ENCODE measurements at regions not wholly inside any gene's neighbourhood (a gene's known extent, or its start where the extent isn't known, plus 50 kb on each side); places are given as distances from the start of the nearest gene placed in this dataset.

DNA sequence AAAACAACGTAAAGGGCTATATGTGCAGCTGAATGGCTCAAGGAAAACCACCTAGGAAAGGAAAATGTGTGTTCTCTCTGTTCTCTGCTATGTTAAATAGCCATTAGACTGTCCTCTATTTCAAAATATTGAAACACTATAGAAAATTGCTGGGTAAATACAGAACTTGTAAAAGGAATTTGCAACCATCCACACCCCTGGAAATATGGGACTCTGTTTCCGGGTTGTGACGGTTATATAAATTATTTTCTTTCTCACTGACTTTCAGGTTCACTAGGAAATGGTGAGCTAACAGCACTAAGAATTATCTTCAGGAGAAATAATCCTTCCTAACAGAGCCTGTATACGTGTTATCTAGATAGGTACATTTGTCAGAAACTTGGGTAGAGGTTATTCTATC, 161.0 kb upstream of the DKK2 start:
- dilution Hi-C loops (cut with HindIII; ENCODE audit: low sequenced_read_pairs, unreplicated experiment) (no loop called here), intact Hi-C loops (cut with micrococcal nuclease) (loop anchor here (5.0 kb wide), 1 partner anchor 720 kb away; no protein-coding TSS in a partner anchor), in situ Hi-C loops (cut with MboI; ENCODE audit: low sequenced_read_pairs) (no loop called here)
- H3K9me3 ChIP-seq (ENCODE audit: control insufficient read depth, insufficient read depth, low read length): no peaks in the 10 kb centered on the region
- H3K4me2 ChIP-seq (ENCODE audit: low read depth, low read length): no peak overlapping the region
- H4K91ac ChIP-seq (ENCODE audit: insufficient read depth, low read depth, low read length): no peak overlapping the region
- no peak overlapping the region for H3K18ac ChIP-seq (ENCODE audit: low read depth, low read length)
- no peak overlapping the region for H2BK5ac ChIP-seq (ENCODE audit: low read depth, low read length, poor library complexity, severe bottlenecking)
- ChIA-PET POLR2A (ENCODE audit: unreplicated experiment) (no interaction called here), CTCF (interaction anchor here (0.9 to 1.0 kb wide), 2 partner anchors 9 to 14 kb away, joined by 3 to 4 read pairs; no protein-coding TSS in a partner anchor)
- H3K4ac ChIP-seq (ENCODE audit: low read depth, low read length): no peak overlapping the region
- H3K9ac ChIP-seq (ENCODE audit: low read depth, low read length): no peak overlapping the region
- H3K14ac ChIP-seq (replicated peaks; ENCODE audit: low read depth, low read length): no peak overlapping the region
- WGBS, 2 experiments (ENCODE audit: extremely low coverage in 2 of 2, insufficient read length in 1 of 2): no CpG with 5 or more reads among the region's 4 CpGs
- no peak overlapping the region for H3K56ac ChIP-seq (ENCODE audit: extremely low read depth, insufficient read depth, low read length)
- H3K27ac ChIP-seq (ENCODE audit: insufficient read depth, low read length): no peak overlapping the region
- H2AFZ ChIP-seq (replicated peaks; ENCODE audit: low read length, poor library complexity): no peak overlapping the region
- no peak overlapping the region for H2BK120ac ChIP-seq (ENCODE audit: low read depth, low read length)
- no peak overlapping the region for H3K4me3 ChIP-seq (ENCODE audit: insufficient read depth, low read depth, low read length)
- no peaks in the 10 kb centered on the region for H3K79me1 ChIP-seq (ENCODE audit: low read depth in 1 of 2, low read length in 2 of 2)
- no peaks in the 10 kb centered on the region for H4K20me1 ChIP-seq (ENCODE audit: insufficient read depth, low read length)
- DNase-seq: no peak
- H3K9me1 ChIP-seq (ENCODE audit: insufficient read depth, low read length): no peaks in the 10 kb centered on the region
- no peak overlapping the region for H3K23ac ChIP-seq (ENCODE audit: low read depth, low read length)
- no peaks in the 10 kb centered on the region for H3K4me1 ChIP-seq (ENCODE audit: control insufficient read depth, insufficient read depth, low read length)
- H2AK9ac ChIP-seq (replicated peaks; ENCODE audit: low read depth, low read length, poor library complexity): no peak overlapping the region
- ATAC-seq (ENCODE audit: low read depth): no peak
- H2AK5ac ChIP-seq (ENCODE audit: low read depth, low read length): no peak overlapping the region
- H2BK20ac ChIP-seq (ENCODE audit: low read depth, low read length): no peak overlapping the region
- no peak overlapping the region for H4K5ac ChIP-seq (ENCODE audit: low read depth, low read length)
- no peaks in the 10 kb centered on the region for H3K27me3 ChIP-seq (ENCODE audit: control insufficient read depth, insufficient read depth, low read length)
- TF ChIP-seq BHLHE40 (IDR thresholded peaks at IDR 0.05; ENCODE audit: low read depth, low read length): no peak
- TF ChIP-seq NFE2L2 (IDR thresholded peaks at IDR 0.05; ENCODE audit: low read depth, low read length): no peak
- H3K36me3 ChIP-seq (ENCODE audit: control insufficient read depth, insufficient read depth, low read length): no peaks in the 10 kb centered on the region
- H4K8ac ChIP-seq (ENCODE audit: low read depth in 2 of 2, low read length in 2 of 2): no peak overlapping the region
- BruUV-seq (replicated peaks): no TSS peak
- no peak overlapping the region for H2BK15ac ChIP-seq (ENCODE audit: low read depth, low read length)
